PFSK-1 (cell line): ENCODE measurements at regions not wholly inside any gene's neighbourhood (a gene's known extent, or its start where the extent isn't known, plus 50 kb on each side); places are given as distances from the start of the nearest gene placed in this dataset.
A peak's percentile ranks its signal among the peaks of the same experiment; 100 is the strongest.

Experiments
- FOXP2 ChIP-seq: optimal IDR thresholded peaks from 2 replicates; pipeline ENCODE3; 2011; ENCODE audit warnings: borderline replicate concordance, control low read depth, inconsistent platforms; ENCODE audit not compliant: insufficient read depth; ENCODE audit errors: extremely low read length, extremely low read depth
- POLR2AphosphoS5 ChIP-seq: IDR thresholded peaks from 2 replicates; pipeline ENCODE4 v1.6.1; 2012; ENCODE audit warnings: low read depth, mild to moderate bottlenecking, control low read depth, low read length, moderate library complexity
- REST ChIP-seq, 2 experiments: IDR thresholded peaks; 2 replicates each; pipeline versions ENCODE4 v1.6.1 to v1.8.0; 2011 to 2012; ENCODE audit warnings: low read depth in 2 of 2, low read length in 2 of 2, control low read depth in 1 of 2, inconsistent platforms in 1 of 2, mild to moderate bottlenecking in 1 of 2, moderate library complexity in 1 of 2; ENCODE audit not compliant: insufficient read depth in 1 of 2
- SIN3A ChIP-seq: IDR thresholded peaks from 2 replicates; pipeline ENCODE4 v1.6.1; 2012; ENCODE audit warnings: mild to moderate bottlenecking, low read length, moderate library complexity, borderline replicate concordance; ENCODE audit not compliant: insufficient read depth
- TAF1 ChIP-seq: IDR thresholded peaks from 2 replicates; pipeline ENCODE4 v1.6.1; 2012; ENCODE audit warnings: low read length, control low read depth, borderline replicate concordance; ENCODE audit not compliant: insufficient read depth

GRCh38 chr2:238670111-238670585 lies 177.7 kb upstream of the TWIST2 start:
- TF ChIP-seq SIN3A (no peak), REST (IDR thresholded peaks at IDR 0.05; ENCODE audit: insufficient read depth in 1 of 2, low read depth in 2 of 2, low read length in 2 of 2) (no peak), TAF1 (no peak), POLR2AphosphoS5 (no peak), FOXP2 (no peak)

- no peak for TF ChIP-seq SIN3A
- no peak for TF ChIP-seq TAF1
- TF ChIP-seq REST (IDR thresholded peaks at IDR 0.05; ENCODE audit: insufficient read depth in 1 of 2, low read depth in 2 of 2, low read length in 2 of 2): no peak
- no peak for TF ChIP-seq POLR2AphosphoS5
- TF ChIP-seq FOXP2: no peak
These were observed 165.3 kb upstream of the TWIST2 start for GRCh38 chr2:238682536-238682935.

DNA sequence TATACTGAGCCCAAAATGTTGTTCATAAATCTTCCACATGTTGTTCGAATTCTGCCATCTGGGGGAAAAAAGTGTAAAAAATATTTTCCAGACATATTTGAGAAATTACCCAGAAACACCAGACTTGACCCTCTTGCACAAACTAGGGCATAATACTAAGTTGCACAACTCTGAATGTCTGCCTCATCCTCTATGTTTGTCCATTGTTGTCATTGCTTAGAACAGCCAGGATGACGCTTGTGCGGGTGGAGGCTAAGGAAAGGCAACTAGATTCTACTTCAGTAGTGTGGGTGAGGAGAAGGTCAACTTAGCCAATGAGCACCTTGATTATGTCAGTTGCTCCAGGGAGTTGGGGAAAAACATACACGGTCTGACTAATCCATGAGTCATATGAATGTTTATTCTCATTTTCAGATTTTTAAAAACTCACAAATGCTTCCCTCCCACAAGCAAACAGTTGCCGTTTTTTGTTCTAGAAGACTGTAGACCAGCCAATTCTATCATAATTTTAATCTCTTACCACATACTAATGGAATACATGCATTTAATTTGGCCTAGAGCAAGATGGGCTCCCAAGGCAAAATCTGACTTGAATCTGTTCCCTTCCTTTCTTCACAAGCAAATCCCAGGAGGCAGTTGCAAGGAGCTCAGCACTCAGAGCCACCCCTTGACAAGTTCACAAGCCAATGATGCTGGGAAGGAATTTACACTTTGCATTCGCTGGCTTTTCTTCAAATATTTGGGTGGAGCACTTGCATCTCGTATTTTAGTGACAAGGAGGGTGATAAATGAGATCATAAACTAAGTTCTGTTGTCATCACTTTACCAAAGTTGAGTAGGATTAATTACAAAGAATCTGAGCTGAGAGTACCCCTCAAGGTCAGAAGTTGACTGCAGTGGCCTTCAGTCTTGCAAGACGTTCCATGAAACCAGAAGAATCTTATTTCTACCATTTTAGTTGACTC lies 163.2 kb upstream of the TWIST2 start:
- TF ChIP-seq TAF1 (peak; percentile 28; the same call in 1 of the 2 replicates), SIN3A (no peak)

DNA sequence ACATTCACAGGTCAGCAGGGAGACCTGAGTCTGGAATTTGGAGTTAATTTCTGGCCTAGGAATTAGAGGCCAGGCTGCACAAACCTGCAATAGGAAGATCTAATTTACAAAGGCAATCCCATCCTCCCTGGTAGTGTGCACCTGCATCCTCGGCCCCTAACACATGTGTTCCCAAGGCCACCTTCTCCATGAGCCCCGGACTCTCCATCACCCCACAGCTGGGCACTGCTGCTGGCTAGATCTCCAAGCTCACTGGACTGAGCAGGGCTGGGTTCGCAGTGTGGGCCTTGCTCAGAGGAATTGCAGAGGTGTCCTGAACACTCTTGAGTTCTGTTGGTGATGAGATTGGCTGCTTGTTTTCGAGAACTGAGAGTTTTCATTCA lies 162.6 kb upstream of the TWIST2 start:
- TF ChIP-seq REST (IDR thresholded peaks at IDR 0.05; ENCODE audit: insufficient read depth in 1 of 2, low read depth in 2 of 2, low read length in 2 of 2) (no peak), FOXP2 (no peak), POLR2AphosphoS5 (no peak), TAF1 (no peak), SIN3A (no peak)

DNA sequence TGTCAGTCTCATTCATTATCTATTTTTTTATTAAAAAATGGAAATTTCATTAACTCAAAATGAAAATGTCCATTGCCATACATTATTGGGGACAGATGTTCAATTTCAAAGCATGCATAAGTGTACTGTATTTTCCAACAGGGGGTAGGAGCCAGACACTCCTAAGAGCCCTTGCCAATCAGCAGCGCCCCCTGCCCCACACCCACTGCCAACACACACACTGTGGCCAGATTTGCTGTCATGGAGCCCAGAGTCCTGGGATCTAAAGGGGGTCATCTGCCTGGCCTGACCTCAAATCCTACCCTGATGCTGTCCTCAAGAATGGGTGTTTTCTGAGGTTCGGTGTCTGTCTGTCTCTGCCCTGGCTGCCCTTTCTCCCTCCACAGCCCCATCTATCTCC lies 162.2 kb upstream of the TWIST2 start:
- TF ChIP-seq SIN3A (no peak), REST (IDR thresholded peaks at IDR 0.05; ENCODE audit: insufficient read depth in 1 of 2, low read depth in 2 of 2, low read length in 2 of 2) (no peak)
